Astrocyte (in vitro differentiated cells and primary cell): ENCODE measurements at regions not wholly inside any gene's neighbourhood (a gene's known extent, or its start where the extent isn't known, plus 50 kb on each side); places are given as distances from the start of the nearest gene placed in this dataset.

ENCODE experiments used
- EZH2 ChIP-seq: IDR thresholded peaks from 2 replicates; pipeline ENCODE4 v1.6.1; 2012; ENCODE audit warnings: mild to moderate bottlenecking, low read length, inconsistent platforms; ENCODE audit not compliant: insufficient read depth
- TF ChIP-seq, protein P1 (sequence below): IDR thresholded peaks from 2 replicates; pipeline ENCODE4 v1.5.1; 2011; ENCODE audit warnings: low read depth, mild to moderate bottlenecking, inconsistent platforms, low read length, moderate library complexity; ENCODE audit not compliant: insufficient read depth

DNA sequence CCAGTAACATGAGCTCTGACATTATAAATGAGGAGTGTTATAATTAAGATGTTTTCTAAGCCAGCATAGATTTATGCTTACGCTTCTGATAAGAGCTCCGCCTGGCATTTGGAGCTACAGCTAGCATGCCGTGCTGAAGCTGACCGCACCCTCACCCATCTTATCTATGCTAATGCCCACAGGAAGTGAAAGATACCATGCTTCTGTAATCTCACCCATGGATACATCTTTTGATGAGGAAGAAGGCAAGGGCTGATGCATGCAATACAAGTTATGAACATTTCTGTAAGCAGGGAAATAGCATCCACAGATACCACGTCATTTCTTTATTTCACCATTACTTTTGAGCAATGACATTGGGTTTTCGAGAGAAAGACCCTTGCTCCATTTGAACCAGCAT lies 82.3 kb downstream of the ARL4C start:
- TF ChIP-seq, protein P1, sequence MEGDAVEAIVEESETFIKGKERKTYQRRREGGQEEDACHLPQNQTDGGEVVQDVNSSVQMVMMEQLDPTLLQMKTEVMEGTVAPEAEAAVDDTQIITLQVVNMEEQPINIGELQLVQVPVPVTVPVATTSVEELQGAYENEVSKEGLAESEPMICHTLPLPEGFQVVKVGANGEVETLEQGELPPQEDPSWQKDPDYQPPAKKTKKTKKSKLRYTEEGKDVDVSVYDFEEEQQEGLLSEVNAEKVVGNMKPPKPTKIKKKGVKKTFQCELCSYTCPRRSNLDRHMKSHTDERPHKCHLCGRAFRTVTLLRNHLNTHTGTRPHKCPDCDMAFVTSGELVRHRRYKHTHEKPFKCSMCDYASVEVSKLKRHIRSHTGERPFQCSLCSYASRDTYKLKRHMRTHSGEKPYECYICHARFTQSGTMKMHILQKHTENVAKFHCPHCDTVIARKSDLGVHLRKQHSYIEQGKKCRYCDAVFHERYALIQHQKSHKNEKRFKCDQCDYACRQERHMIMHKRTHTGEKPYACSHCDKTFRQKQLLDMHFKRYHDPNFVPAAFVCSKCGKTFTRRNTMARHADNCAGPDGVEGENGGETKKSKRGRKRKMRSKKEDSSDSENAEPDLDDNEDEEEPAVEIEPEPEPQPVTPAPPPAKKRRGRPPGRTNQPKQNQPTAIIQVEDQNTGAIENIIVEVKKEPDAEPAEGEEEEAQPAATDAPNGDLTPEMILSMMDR = no peak
- TF ChIP-seq EZH2 = no peak
